ENCODE measurements at regions not wholly inside any gene's neighbourhood (a gene's known extent, or its start where the extent isn't known, plus 50 kb on each side); places are given as distances from the start of the nearest gene placed in this dataset.
"Not testable (repeated sequence)": the region's sequence is repeated elsewhere in the genome, so short reads cannot be mapped to it uniquely, and the experiment has no call there.

DNA sequence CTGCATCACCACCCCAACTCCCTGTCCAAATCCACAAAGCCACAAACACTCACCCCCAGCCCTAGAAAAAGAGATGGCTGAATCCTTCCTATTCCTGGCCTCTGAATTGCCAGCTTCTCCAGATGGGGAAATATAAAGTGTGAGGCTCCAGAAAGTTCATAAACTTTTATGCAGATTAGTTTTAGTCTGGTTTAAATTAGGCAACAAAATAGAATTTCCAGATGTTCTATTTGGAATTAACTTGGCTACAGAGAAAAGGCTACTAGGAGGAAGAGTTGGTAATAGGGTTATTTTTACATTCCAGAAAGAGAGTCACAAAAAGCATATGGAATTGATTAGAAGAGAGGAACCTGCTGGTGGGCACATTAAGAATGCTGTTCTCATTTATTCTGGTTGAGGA is 56.0 kb downstream of the EN1 start:
- DNase-seq: no peak

DNA sequence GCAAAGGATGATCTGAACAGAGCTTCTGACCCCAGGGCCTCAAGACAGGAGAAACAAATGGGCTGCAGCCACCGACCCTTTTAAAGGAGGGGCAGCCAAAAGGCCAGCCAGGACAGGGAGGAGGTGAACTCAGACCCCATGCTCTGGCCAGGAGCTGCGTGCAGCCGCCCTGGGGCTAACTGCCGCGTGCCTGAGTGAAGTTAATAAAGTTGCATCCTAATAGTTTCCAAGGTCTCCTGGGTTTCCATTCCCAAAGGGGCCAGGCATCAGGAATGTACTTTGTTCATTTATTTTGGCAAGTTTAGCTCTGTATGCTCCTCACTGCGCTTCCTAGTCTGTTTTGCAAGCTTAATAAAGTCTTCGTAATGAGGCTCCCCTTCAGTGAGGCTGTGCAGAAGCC is 60.7 kb downstream of the EN1 start:
- no peak for DNase-seq

DNA sequence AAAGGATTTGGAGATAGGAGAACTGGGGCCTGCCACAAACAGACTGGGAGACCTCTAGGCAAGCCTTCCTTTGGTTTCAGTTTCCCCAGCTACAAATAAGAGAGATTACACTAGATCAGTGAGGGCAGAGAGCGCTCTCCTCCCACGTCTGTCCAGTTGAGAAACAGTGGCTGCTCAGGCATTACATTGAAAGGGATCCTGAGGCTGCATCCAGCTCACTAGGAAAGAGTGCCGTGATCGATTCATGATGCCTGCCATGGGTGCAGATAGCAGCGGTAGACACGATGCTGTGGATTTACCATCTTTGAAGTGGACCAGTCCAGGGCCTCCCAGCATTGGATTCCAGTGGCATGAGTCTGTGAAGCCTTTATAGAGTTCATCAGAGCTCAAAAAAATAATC is 62.6 kb downstream of the EN1 start:
- no peak for DNase-seq

DNA sequence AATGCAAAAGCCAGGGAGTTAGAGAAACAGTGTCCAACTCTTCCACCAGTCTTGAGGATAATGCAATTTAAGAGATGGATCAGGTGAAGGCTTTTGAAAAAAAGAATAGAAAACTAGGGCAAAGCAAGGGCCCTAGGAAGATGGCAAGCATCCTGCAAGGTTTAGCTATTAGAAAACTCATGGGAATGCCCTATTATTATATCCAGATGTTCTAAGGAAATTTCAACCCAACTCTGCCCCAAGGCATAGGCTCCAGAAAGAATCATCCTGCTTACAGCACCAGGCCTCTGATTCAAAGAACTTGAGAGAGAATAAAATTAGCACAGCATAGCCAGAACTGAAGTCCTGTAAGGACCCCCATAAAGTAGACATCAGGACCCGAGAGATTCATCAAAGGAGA is 68.1 kb downstream of the EN1 start:
- DNase-seq: no peak

DNA sequence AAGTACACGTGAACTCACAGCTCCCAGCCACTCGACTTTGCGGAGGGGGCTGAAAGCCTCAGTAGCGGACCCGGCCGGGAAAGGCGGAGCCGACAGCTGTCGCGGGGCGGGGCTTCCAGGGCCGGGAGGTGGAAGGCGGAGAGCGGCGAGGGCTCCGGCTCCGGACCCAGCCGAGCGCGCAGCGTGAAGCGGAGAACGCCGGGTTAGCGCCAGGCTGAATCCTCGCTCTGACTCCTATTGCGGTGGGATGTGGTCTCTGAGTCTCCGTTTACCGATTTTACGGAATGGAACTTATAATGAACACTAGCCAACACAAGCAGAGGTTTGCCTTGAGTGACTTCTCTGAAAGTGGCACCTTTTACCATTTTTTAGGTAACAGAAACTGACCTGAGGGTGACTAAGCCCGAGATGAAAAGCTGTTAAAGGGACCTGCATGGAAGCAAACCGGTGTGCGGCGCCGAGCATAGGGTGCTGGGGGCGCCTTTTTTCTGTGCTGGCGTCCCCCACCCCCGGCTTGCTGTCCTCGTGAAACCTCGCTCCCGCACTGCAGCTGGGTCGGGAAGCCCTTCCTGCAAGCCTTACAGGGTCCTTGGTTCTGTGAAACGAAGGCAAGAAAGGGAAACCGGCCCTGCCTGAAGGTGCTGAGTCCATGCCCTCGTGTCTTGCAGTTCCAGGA is 72.9 kb downstream of the EN1 start:
- DNase-seq: peak; percentile 30

DNA sequence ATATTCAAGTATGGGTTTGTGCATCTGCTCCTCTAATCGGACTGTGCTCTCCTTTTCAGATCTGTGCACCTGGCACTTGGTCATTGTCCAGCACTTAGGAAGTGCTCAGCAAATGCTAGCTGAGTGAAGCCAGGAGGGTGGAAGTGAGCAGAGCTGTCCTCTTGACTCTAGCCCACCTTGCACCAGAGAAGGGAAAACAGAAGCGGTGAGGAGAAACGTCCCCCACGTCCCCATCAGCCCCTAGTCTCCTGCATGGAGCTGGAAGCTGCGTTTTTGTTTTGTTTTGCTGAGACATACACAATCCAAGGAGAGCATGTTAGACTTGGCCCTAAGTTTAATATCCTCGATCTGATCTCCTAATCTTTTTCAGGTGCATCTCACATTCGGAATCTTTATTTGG is 73.6 kb downstream of the EN1 start:
- DNase-seq: no peak

DNA sequence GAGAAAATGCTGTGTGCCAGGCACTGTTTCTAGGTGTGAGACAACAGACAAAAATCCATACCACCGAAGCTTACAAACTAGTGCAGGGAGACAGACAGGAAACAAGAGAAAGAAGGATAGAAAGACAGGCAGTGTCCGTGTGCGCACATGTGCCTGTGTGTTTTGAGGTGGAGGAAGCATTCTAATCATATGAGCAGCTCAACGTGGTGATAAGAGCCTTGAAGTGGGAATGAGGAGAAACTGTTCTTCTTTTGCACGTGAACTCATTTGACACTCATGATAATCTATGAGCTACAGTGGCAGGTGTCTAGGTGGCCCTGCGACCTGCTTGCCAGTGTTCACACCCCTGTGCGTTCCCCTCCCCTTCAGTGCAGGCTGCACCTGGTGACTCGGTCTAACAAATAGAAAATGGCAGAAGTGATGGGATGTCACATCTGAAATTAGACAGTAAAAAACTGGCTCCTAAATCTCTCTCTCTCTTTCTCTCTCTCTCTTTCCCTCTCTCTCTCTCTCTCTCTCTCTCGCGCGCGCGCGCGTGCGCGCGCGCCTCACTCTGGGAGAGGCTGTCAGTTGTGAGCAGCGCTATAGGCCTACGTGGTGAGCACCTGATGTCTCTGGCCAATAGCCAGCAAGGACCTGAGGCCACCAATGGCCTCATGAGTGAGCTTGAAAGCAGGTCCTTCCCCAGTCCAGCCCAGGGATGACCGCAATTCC is 74.8 kb downstream of the EN1 start:
- DNase-seq: no peak

DNA sequence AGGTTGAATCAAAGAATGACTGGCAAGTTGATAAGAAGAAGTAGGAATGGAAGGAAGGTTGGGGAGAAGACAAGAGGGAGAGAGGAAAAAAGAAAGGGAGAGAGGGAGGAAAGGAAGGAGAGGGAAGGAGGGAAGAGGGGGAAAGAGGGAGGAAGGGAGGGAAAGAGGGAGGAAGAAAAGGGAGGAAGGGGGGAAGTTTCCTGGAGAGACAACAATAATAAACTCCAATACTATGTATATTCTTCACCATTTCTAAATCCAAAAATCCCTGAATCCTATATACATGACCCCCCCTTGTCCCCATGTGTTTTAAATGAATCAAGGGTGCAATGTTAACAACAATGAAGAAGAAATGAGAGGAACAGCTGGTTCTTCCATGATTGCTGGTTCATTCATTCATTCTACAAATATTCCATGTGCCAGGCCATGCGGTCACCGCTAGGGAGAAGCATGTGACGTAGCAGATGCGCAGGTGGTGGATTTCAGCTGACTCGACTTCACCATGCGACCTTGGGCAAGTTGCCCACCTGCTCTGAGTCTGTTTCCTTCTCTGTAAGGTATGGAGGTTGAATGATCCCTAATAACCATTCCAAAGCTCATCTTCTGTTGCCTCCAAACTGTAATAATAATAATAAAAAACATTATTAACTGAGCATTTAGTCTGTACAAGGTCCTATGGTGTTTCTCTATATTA is 77.6 kb downstream of the EN1 start:
- no peak for DNase-seq

DNA sequence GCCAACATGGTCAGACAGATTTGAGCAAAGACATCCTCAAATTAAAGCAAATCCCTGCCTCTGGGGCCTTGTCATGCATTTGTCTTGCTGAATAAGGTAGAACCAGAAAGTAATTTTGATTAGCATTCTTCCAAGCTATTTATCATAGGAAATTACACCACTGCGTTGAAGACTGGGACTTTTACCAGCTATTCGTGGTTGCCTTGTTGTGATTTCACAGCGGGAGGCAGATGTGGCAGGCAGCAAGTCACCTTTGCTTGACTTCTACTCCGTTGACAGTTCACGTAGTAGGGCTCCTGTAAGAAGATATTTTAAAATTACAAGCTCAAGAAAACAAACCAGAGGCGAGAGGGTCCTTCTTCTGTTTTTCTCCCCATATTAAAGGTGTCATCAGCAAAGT is 80.6 kb downstream of the EN1 start:
- no peak for DNase-seq

DNA sequence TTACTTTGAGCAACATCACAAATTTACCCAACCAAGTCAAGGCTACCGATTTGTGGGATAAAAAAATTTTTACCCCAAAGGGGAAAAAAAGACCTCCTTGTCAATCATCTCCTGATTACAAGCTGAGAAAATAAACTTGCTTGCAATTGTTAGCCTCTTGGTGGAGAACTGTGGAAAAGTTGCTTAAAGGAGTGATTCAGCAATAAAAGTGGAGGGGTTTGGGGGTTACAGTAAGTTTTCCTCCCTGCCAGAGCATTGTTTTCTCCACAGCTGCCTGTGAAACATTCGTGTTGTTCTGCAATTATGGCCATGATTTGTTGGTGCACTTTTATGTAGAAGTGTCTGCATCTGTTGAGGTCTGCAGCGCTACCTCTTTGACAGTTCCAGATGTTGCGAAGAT is 82.6 kb downstream of the EN1 start:
- no peak for DNase-seq

DNA sequence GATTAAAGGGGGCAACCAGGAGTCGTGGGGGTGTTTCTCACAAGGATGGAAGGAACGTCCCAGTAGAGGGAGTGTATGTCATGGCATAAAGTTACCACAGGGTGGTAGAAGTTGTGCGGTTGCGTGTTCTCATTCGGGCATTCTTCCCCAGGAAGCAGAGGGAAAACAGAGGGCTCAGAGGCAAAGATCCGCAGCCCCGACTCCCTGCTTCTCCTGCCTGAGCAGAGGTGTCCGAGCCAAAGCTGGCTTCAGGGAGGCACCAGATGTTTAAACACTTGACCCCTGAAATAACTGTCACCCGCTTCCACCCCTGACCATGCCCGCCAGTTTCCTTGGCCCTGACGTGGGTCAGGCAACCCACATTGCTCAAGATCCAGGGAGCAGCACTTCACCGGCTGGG is 83.7 kb downstream of the EN1 start:
- peak; percentile 7 for DNase-seq

DNA sequence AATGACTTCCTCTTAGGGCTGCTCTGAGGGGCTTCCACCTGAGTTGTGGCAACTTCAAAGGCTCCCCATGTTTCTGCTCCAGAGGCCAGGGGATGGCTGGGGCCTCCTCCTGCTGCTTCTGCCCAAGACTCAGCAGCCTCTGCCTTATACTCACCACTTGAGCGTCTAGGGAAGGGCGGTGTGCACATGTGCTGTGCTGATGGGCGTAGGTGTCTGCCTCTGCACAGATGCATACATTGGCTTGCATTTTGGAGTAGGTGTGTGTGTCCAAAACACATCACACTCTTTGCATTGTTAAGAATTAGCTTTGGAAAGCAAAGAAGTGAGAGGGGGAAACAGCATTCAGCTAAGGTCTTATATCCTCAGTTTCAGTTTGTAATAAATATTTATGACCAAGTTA is 85.2 kb downstream of the EN1 start:
- DNase-seq: no peak

DNA sequence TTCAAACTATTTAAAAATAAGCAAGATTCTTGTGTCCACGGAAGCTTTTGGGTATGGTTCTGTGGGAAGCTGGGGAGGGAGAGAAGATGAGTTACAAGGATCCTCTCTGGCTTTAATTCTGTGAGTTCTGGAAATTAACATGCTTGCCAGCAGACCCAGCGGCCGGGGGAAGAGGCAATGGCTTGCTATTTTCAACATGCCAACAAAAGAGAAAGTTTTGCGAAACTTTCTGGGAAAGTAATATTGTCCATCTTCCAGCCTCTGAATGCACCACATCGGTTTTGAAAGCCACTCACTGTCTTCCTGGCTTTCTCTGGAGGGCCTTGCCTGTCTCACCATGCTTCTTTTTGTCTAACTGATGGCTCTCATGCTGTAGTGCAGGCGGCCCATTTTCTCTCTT is 85.7 kb downstream of the EN1 start:
- no peak for DNase-seq

DNA sequence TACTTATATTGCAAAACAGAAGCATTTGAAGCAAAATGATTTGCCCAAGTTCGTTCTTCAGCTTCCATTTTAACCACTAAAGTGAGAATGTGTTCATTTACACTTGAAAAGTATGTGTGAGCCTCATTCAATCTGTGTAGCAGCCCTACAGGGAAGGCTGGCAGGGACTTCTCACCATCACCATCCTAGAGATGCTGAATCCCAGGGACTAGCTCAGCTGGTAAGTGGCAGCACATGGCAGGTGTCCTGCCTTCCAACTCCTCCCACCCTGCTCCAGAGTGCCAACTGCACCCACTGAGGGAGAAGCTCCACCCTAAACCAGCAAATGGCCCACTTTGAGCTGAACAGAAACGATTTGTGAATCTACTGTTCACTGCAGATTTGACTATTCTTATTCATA is 91.5 kb downstream of the EN1 start:
- no peak for DNase-seq

DNA sequence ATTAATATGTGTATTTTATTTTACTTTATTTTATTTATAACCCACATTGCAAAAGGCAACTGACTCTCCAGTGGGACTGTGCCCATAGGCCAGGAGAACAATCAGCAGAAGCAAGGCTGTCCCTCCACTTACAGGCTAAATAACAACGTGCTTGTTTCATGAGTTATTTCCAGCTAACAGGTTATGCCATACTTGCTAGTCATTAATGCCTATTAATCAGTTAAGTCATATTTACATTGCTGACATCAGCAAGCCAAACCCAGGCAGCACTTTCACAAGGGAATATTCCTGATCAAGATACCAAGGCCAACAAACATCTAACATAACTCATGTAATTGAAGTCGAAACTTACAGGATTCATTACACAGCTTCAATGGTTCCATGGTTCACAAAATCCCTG is 92.1 kb downstream of the EN1 start:
- no peak for DNase-seq

DNA sequence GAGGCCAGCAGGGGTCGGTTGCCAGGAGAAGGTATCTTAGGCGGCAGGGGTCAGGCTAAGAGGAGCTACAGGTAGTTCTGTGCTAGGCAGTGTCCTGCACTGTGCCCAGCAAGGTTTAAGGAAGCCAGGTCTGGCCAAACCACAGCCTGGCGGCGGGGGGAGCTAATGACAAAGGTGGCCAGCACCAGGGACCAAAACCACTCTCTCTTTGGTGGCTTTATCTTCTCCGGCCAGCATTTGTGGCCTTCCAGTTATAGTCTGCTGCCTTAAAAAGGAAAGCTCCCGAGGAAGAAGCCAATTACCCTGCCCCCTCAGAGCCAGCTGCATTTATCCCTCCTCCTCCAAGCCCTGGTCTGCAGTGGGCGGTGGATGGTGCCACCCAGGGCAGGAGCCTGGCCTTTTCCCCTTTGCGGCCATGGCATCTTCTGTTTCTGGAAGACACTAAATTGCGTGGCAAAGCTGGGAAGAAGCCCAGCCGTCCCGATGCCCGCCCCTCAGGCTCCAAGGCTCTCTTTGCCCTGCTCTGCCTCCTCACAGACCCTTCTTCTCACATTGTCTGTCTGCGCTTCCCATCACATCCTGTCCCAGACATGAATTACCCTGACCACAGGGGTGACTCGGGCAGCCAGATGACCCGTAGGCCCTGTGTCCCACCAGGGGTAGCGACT is 94.6 kb downstream of the EN1 start:
- no peak for DNase-seq

DNA sequence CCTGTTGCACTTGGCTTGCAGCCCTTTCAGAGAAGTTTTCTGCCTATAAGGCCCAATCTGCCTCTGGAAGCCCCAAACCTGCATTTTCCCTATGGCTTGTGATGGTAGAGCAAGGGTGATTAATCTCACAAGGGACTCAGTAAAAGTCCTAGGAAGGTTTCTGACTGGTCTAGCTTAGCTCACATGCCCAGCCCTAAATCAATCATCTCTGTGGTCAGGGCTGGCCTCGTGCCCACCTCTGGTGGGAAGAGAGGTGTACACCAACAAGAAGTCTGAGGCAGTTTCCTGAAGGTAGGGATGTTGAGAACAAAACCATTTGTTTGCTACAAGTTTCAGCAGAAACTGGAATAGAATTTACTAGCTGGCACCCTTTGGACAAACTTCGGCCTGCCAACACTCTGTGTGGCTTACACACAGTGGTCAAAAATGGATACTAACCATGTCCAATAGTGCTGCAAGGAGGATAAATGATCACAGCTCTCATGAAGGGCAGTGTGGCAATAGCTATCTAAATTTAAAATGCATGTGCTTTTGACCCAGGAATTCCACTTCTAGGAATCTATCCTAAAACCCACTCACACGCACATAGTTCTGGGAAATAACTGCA is 96.4 kb downstream of the EN1 start:
- DNase-seq: no peak

DNA sequence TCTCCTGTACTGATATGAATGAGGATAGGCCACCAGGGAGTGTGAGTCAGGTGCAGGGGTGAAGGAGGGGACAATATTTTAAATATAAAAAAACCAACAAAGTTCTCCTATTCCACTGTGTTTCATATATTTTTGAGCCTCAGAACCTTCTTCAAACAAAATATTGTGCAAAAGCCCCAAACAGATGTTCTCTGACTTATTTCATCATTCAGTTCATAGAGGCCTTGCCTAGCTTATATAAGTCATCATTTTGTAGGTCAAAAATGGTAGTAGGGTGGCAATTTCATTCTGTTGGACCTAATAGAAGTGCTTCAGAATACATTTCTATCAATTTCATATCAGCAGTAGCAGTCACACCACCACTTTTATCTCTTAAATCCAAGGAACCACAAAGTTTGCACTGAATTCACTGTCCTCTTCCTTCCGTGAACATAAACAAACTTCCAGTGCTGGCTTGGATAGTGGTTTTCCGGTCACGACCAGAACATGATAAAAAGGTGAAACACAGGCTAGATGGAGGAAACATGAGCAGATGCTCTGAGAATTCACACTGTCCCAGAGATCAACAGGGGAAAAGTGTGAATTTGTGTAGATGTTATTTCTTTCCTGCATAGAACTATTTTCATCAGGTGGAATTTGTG is 99.1 kb downstream of the EN1 start:
- no peak for DNase-seq

DNA sequence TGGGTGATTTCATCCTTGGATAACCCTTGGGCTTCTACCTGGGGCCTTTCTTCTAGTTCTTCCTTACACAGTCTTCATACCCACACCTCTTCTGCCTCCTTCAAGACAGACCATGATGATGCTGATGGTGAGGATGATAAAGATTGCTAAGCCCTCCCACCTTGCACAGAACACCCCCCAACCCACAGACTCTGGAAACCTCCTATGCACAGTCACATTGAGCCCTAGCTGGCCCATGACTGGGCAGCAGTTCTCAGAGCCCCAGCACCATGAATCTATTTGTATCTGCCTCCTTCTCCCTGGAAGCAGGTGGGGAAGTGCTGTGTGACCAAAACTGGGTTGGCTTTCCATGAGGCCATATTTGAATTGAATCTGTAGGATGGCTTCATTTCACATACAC is 99.8 kb downstream of the EN1 start:
- no peak for DNase-seq

DNA sequence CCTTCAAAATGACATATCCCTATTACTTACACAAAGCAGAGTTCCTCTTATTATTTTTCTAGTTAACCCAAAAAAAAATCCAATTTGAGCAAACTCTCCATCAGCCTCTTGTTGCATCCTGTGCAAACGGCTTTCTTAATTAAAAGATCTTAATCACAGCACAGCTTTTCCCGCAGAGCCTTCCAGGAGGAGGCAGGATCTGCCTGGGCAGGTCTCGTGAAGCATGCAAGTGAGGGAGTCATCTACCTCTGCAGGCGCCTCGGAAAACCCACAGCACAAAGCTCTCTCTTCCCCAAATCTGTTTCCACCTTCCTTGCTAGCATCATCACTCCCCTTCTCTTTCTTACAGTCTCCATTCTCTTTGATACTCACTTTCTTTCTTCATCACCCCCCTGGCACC is 100.4 kb downstream of the EN1 start:
- DNase-seq: no peak

DNA sequence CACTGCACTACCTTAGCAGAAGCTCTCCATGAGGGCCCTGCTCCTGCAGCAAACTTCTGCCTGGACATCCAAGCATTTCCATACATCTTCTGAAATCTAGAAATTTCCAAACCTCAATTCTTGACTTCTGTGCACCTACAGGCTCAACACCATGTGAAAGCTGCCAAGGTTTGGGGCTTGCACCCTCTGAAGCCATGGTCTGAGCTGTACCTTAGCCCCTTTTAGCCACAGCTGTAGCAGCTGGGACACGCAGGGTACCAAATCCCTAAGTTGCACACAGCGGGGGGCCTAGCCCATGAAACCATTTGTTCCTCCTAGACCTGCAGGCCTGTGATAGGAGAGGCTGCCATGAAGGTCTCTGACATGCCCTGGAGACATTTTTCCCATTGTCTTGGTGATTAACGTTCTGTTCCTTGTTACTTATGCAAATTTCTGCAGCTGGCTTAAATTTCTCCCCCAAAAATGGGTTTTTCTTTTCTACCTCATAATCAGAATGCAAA is 102.7 kb downstream of the EN1 start:
- not testable (repeated sequence) for DNase-seq

DNA sequence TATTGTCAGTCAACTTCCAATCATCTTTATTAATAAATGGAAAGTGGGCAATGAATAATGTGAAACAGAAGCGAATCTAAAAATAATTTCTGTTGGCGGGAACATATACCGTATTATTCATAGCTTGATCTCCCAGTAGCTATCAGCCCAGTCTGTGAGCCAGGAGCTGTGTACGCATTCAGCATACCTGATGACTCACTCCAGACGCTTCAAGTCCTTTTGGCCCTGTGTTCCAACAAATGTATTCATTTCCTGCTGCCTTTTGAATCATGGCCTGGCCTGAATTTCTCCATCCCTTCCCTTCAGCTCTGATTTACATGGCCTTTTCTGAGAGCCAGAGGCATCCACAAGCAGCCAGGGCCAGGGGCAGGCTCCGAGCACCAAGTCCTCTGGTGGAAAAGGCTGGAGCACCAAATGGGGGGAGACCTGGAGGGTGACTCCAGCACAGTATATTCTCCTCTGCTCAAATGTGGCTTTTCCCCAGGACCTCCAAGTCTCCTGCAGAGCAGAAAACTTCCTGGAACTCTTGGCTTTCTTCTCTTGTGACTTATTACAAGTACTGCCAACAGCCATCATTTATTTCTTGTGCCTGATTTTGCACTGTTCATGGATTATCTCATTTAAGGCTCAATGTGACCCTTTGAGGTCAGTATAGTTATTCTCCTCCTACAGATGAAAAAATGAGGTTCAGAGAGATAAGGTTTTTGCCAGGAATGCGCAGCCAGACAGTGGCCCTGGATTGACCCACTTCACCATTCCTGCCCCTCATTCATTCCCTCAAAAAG is 108.7 kb downstream of the EN1 start:
- peak; percentile 42 for DNase-seq
